ENCODE measurements at regions not wholly inside any gene's neighbourhood (a gene's known extent, or its start where the extent isn't known, plus 50 kb on each side); places are given as distances from the start of the nearest gene placed in this dataset.

DNA sequence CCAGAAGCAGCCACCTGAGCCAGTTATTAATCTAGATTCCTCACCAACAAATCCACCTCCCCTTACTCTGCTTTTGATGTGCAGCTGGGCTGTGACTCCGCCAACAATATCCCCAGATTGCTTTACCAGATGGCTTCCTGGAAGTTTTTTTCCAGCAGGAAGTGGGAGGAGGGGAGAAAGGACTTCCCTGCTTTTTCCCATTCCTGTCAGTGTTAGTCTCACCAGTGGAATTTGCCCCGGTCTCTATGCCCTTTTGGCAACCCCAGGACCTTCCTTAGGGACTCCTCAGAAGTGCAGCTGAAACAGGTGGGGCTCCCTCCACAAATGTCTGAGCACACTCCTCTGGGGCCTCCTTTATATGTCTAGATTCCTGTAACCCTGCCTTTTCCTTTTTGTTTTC lies 465.2 kb upstream of the IGFBP7 start:
- H3K14ac ChIP-seq (ENCODE audit: insufficient read depth, low read length) = no peak overlapping the region
- H3K4me2 ChIP-seq (ENCODE audit: insufficient read depth, insufficient read length, low read length) = no peak overlapping the region
- Mint-ChIP-seq H3K27ac (no peak overlapping the region), H3K36me3 (ENCODE audit: insufficient read depth in 1 of 3, low read depth in 3 of 3) (peaks cover 1 to 6% (median 1%) of the 10 kb centered on the region in 3 experiments; a peak in 4 of 7 replicates), H3K4me3 (no peak overlapping the region), H3K9me3 (peaks cover 2 to 4% of the 10 kb centered on the region in 2 experiments), H3K4me1 (no peaks in the 10 kb centered on the region), H3K27me3 (ENCODE audit: low read depth) (no peaks in the 10 kb centered on the region)
- H2BK5ac ChIP-seq (ENCODE audit: insufficient read length, low read length) = no peak overlapping the region
- no peak overlapping the region for H4K5ac ChIP-seq (ENCODE audit: insufficient read length, low read depth, low read length)
- H2BK120ac ChIP-seq (ENCODE audit: low read depth, low read length, poor library complexity, severe bottlenecking) = no peak overlapping the region
- no peak overlapping the region for H3K9ac ChIP-seq (ENCODE audit: extremely low read depth, insufficient read length, low read length)
- H3K79me1 ChIP-seq (ENCODE audit: insufficient read depth, low read depth, low read length, poor library complexity, severe bottlenecking) = no peaks in the 10 kb centered on the region
- H4K20me1 ChIP-seq (ENCODE audit: control insufficient read depth, insufficient read depth, insufficient read length) = no peaks in the 10 kb centered on the region
- H3K56ac ChIP-seq (ENCODE audit: insufficient read length, low read depth, low read length) = no peak overlapping the region
- H4K91ac ChIP-seq (ENCODE audit: insufficient read length, low read depth, low read length) = no peak overlapping the region
- H3K27me3 ChIP-seq (ENCODE audit: insufficient read depth, low read length) = no peaks in the 10 kb centered on the region
- no peaks in the 10 kb centered on the region for H3K4me1 ChIP-seq (ENCODE audit: insufficient read depth, low read length)
- H2BK12ac ChIP-seq (ENCODE audit: insufficient read length, low read depth, low read length) = no peak overlapping the region
- H3K18ac ChIP-seq (ENCODE audit: insufficient read length, low read depth, low read length) = no peak overlapping the region
- no peak overlapping the region for H2AFZ ChIP-seq (ENCODE audit: low read length)
- no peak for TF ChIP-seq CTCF (conservative IDR thresholded peaks at IDR 0.05)
- no peak overlapping the region for H4K8ac ChIP-seq (replicated peaks; ENCODE audit: insufficient read length, low read depth, low read length)
- no peak overlapping the region for H2BK20ac ChIP-seq (ENCODE audit: low read depth, low read length, poor library complexity, severe bottlenecking)
- no peak overlapping the region for H3K23ac ChIP-seq (ENCODE audit: insufficient read length, low read depth, low read length)
- peaks cover 2% of the 10 kb centered on the region; the same call in 1 of the 2 replicates for H3K79me2 ChIP-seq (ENCODE audit: insufficient read depth, low read length)
- no peak for DNase-seq
- H2BK15ac ChIP-seq (ENCODE audit: low read depth, low read length) = no peak overlapping the region
- H3K9me3 ChIP-seq (ENCODE audit: control insufficient read depth, low read depth, low read length) = no peaks in the 10 kb centered on the region
- H3K27ac ChIP-seq (ENCODE audit: insufficient read length, low read depth, low read length) = no peak overlapping the region
- no CpG with 5 or more reads among the region's 2 CpGs for WGBS (ENCODE audit: extremely low coverage, insufficient read length, low lambda C conversion rate)
- no peaks in the 10 kb centered on the region for H3K23me2 ChIP-seq (ENCODE audit: insufficient read length, low read depth, low read length, poor library complexity, severe bottlenecking)
- H2AK5ac ChIP-seq (ENCODE audit: insufficient read length, low read length) = no peak overlapping the region
- H3T11ph ChIP-seq (ENCODE audit: low read length) = no peak overlapping the region
- no peak overlapping the region for H3K4ac ChIP-seq (ENCODE audit: low read depth, low read length)
